ENCODE measurements at regions not wholly inside any gene's neighbourhood (a gene's known extent, or its start where the extent isn't known, plus 50 kb on each side); places are given as distances from the start of the nearest gene placed in this dataset.

- TF ChIP-seq CTCF (IDR thresholded peaks at IDR 0.05) (no peak), POLR2AphosphoS5 (IDR thresholded peaks at IDR 0.05; ENCODE audit: low read depth, low read length) (no peak), SMC3 (IDR thresholded peaks at IDR 0.05; ENCODE audit: low read depth, low read length) (no peak)
Measured at GRCh38 chr4:53919535-53919934, 144.9 kb downstream of the CHIC2 start.
